HG02642 (cell line): ENCODE measurements at regions not wholly inside any gene's neighbourhood (a gene's known extent, or its start where the extent isn't known, plus 50 kb on each side); places are given as distances from the start of the nearest gene placed in this dataset.

Experiments used
- ATAC-seq: cut with Tn5 transposase; IDR thresholded peaks from one replicate; pipeline ENCODE4 v1.9.1; 2021; ENCODE audit warnings: mild to moderate bottlenecking; ENCODE audit not compliant: unreplicated experiment, poor library complexity

DNA sequence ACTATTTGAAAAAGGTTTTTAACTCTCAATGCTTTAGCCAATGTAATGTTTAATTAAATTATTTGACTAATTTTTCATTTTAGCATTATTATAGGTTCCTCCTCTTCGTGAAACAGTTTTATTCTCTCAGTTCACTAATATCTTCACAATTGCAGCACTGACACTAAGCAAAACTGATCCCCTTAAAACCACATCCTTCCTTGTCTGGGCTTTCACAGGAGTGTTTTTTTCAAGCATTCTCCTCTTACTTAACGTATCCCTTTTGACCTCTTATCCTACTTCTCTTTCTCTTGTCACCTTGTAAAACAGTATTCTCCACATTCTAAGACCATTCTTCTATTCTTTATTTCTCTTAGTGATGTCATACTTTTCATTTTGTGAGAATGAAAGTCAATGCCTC lies 112.8 kb downstream of the DSC3 start:
- no peak for ATAC-seq

DNA sequence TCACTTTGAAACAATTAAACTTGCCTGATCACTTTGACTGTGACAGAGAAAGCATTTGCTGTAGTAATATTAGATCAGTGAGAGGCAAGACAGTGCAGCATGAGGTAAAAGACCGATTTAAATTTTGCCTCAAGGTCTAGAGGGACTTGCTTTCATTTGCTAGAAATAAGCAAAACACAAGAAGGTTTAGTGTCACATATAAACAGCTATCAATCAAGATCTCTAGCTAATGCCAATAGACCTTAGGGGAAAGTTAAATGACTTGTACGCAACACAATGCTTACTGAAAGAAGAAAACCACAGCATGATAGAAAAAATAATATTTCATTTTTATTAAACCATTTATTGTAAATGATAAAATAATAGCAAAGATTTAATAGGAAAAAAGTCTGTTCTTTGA lies 113.5 kb downstream of the DSC3 start:
- no peak for ATAC-seq

DNA sequence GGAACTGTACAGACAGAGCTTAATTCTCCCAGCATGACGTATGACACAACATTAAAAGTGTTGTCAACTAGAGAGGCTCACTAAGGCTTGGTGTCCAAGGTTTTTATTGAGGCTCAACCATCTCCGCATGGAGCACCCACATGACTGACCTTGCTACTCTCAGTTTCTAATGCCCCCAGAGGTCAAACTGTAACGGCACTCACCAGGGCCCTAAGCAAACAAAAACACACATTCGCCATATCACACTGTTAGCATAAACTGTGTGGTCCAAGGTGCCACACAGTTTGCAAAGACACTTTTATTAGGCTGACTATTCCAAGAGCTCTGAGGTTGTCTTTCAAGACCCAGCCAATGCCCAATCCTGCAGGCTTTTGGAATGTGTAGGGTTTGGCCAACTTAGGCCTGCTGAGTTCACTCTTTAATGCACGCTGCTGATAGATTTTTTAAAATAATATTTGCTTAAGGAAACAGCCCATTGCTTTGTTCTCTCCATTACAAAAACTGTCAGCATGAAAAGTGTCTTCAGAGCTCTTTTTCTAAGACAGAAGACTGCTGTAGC lies 114.9 kb downstream of the DSC3 start:
- no peak for ATAC-seq

DNA sequence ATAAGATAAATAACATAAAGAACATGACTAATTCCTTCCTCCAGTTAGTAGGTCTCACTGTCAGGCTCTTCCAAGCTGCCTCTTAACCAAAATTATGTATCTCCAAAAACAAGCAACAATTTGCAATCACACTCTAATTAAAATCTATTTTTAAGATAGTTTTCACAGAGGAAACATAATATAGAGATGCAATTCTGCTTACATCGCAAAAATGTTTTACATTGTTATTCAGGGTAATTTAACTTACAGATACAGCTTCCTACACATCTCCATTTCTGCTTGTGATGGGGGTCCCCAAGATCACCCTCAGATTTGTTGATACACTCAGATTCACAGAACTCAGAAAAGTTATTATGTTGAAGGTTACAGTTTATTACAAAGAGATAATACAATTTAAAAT lies 115.5 kb downstream of the DSC3 start:
- no peak for ATAC-seq

DNA sequence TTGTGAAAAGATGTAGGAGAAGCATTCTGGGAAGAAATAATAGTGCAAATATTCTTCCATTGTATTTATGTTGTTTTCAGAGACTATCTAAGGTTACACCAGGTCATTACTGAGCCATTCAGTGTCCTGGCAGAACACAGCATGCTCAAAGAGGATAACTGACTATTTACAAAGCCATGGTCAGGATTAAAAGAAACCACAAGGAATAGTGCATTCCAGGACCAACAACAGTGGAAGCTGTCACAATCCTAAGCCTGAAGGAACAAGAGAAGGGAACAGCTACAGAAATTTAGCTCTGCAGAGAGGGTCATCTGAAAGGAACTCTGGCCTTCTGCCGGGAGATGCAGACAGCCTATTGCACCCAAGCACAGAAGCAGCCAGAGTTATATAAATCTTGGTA lies 116.7 kb downstream of the DSC3 start:
- no peak for ATAC-seq

GRCh38 chr18:30920757-30921156 lies 121.8 kb downstream of the DSC3 start:
- ATAC-seq, result no peak

DNA sequence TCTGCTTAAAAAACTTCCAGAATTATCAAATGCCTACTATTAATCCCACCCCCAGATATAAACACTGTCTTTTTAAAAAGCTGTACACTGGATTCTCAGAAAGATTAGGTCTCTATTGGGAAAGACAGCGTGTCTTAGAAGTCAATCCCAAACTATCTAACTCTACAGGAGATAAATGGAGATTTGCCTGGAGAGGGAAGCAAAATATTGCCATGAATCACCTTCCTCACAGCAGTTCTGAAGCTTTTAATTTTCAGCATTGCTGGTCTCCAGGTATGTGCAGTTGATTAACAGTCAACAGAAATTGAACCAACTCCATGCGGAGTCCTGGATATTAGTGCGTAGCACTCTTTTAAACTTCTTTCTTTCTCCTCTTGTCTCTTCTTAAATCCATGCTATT lies 122.2 kb downstream of the DSC3 start:
- no peak for ATAC-seq

- ATAC-seq, result no peak
These were observed 124.9 kb downstream of the DSC3 start for GRCh38 chr18:30917651-30918050.

GRCh38 chr18:30915336-30915988 lies 127.1 kb downstream of the DSC3 start:
- no peak for ATAC-seq

- ATAC-seq, result no peak
These were observed 134.2 kb downstream of the DSC3 start for GRCh38 chr18:30908381-30908780.

DNA sequence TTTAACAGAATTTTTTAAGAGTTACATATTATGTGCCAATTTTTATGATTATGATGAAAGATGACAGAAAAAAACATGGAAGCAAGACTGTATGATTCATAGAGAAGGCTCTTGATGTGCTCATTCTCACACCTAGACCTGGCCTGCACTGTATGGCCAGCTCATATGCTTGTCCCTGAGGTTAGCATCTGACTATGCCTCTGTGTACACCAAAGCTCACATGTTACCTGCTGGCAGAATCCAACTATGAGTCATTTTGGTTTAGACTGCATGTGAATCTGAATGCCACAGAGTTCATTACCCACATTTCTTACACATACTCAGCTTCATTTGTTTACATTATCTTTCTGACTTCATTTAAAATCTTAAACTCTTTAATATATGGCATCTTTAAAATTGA lies 139.0 kb downstream of the DSC3 start:
- no peak for ATAC-seq

DNA sequence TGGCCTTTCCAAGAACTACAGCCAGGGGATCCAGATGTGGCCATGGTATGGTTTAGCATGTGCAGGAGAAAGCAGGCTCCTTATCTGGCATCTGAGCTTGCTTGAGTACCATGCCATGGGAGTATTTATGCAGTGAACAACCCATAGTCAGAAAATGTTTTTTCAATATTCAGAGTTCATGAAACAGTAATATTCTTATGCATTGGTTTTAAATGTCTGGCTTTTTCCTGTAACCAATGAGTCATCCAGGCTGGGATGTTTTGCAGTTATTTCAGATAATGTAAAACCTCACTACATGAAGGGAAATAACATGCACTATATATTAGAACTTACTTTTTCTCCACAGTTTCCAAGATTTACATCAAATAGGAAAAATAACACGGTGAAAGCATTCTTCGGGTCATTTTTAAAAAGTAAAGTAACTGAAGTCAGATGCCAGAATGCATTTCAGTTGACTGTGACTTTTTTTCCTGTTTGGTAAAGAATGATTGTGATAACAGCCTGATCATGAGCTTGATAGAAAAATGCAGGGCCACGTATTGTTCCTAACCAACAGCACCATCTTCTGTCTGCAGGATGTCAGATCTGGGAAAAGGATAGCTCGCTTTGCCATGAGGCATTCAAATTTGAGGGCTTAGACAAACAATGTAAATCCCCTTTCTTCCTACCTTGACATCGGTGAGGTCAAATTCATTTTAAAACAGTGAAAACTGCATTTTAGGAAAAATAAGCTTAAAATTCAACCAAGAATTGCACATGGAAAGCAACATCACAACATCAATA lies 152.8 kb downstream of the DSC3 start:
- no peak for ATAC-seq

- ATAC-seq, result no peak
These were observed 154.2 kb downstream of the DSC3 start for GRCh38 chr18:30888344-30888743.

GRCh38 chr18:30886998-30887397 lies 155.5 kb downstream of the DSC3 start:
- ATAC-seq, result no peak

DNA sequence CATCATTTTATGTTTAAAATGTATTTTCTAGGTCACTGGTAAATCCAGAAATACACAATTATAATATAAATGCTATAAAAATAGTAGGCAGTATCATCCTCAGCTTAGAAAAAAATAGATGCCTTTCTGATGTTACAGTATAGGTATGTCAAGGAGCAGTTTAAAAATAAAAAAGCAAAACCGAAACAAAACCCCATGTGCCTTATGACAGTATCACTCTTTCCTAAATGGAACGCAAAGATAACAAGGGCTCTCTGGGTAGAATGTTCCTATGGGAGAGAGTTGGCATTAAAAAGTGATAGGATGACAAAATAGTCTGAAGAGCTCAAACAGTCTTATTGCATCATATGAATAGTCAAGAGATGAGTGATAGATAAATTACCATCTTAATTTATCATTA lies 172.1 kb downstream of the DSC3 start:
- no peak for ATAC-seq

- no peak for ATAC-seq
These were observed 179.6 kb downstream of the DSC3 start for GRCh38 chr18:30862900-30863299.

GRCh38 chr18:30860741-30861140 lies 181.8 kb downstream of the DSC3 start:
- no peak for ATAC-seq

- no peak for ATAC-seq
These were observed 183.5 kb downstream of the DSC3 start for GRCh38 chr18:30859036-30859435.

- ATAC-seq, result no peak
These were observed 184.0 kb downstream of the DSC3 start for GRCh38 chr18:30858560-30858959.

- ATAC-seq, result no peak
These were observed 186.8 kb downstream of the DSC3 start for GRCh38 chr18:30855762-30856161.

GRCh38 chr18:30852980-30853379 lies 189.6 kb downstream of the DSC3 start:
- ATAC-seq, result no peak

DNA sequence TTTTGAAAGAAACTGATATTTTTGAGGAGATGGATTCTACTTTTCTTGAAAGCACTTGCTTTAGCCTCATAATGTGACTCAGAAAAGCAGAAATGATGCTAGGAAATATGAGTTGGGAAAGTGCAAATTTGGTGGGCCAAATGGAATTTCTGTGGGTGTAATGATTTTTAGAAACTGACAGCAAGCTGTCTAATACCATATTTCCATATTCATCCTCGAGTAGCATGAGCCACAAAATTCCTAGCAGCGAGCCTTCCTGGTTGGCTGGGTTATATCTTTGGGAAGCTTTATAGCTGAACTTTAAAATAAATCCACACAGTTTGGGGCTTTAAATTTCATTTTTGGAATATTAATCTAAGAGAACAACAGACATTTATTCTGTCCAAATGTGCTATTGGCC lies 190.0 kb downstream of the DSC3 start:
- ATAC-seq, result no peak
